ENCODE measurements at regions not wholly inside any gene's neighbourhood (a gene's known extent, or its start where the extent isn't known, plus 50 kb on each side); places are given as distances from the start of the nearest gene placed in this dataset.
"Not testable (repeated sequence)": the region's sequence is repeated elsewhere in the genome, so short reads cannot be mapped to it uniquely, and the experiment has no call there.

- no peak for DNase-seq
Measured at GRCh38 chr5:63894690-63895089, 67.6 kb downstream of the HTR1A start.

GRCh38 chr5:63878788-63879187 is 83.5 kb downstream of the HTR1A start:
- DNase-seq = no peak

GRCh38 chr5:63877961-63878360 is 84.3 kb downstream of the HTR1A start:
- DNase-seq = no peak

- DNase-seq = no peak
Measured at GRCh38 chr5:63860379-63860778, 101.9 kb downstream of the HTR1A start.

GRCh38 chr5:63854076-63854475 is 108.2 kb downstream of the HTR1A start:
- no peak for DNase-seq

DNA sequence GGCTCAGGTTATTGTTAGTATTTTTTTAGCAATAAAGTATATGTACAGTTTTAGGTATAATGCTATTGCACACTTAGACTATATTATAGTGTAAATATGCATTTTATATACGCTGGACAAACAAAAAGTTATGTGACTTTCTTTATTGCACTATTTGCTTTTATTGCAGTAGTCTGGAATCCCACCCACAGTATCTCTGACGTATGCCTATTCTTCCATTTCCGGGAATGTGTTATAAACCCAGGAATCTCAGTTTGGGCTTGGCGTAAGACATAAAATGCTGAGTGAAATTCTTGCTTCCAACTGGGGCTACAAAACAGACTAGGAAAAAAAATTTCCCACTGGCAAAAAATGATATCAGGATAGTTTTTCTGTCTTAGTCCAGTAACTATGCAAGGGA is 119.1 kb downstream of the HTR1A start:
- DNase-seq = no peak

- DNase-seq = no peak
Measured at GRCh38 chr5:63837437-63837836, 124.8 kb downstream of the HTR1A start.

GRCh38 chr5:63831381-63831780 is 130.9 kb downstream of the HTR1A start:
- DNase-seq = no peak

DNA sequence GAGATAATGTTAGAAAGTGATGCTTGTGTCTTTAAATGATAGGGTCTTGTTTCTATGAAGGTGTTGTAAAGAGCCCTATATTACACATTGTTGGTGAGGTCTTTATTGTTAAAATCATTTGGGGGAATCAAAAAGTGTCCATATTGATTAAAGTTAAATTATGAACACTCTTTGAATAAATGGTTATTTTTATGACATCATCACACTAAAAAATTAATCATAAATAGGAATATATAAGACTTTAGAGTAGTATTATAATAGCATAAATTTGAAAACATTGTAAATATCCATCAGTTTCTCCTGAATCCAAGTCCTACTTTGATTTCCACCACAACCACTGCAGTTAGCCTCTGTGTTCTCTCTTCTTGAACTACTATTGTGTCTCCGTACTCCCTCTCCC is 136.3 kb downstream of the HTR1A start:
- no peak for DNase-seq

- no peak for DNase-seq
Measured at GRCh38 chr5:63823583-63823982, 138.7 kb downstream of the HTR1A start.

GRCh38 chr5:63822614-63823013 is 139.6 kb downstream of the HTR1A start:
- DNase-seq = no peak

GRCh38 chr5:63820577-63820976 is 141.7 kb downstream of the HTR1A start:
- no peak for DNase-seq

GRCh38 chr5:63812693-63813092 is 149.6 kb downstream of the HTR1A start:
- DNase-seq = no peak

- no peak for DNase-seq
Measured at GRCh38 chr5:63811961-63812360, 150.3 kb downstream of the HTR1A start.

DNA sequence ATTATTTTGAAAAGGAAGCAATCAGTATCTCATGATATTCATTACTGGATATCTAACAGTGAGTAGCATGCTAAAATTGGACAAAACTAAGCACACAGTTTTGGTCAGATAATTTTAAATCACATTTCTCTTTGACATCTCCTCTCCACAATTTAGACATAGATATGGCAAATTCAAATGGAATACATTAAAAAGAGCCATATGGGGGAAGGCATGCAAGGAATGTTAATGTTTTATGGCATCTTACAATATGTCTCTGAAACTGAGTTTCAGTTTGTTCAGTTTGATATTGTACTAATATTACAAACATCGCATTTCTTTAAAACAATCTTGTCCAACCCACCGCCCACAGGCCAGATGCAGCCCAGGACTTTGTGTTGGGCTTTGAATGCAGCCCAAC is 151.0 kb downstream of the HTR1A start:
- no peak for DNase-seq

GRCh38 chr5:63805151-63805550 is 157.1 kb downstream of the HTR1A start:
- DNase-seq = no peak

GRCh38 chr5:63803165-63803564 is 159.1 kb downstream of the HTR1A start:
- peak; percentile 29 for DNase-seq

DNA sequence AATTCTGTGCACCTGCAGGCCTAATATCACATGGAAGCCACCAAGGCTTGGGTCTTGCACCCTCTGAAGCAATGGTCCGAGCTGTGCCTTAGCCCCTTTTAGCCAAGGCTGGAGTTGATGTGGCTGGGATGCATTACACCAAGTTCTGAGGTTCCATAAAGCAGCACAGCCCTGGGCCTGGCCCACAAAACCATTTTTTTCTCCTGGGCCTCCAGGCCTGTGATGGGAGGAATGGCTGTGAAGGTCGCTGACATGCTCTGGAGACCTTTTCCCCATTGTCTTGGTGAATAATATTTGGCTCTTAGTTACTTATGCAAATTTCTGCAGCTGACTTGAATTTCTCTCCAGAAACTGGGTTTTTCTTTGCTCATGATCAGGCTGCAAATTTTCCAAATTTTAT is 167.3 kb downstream of the HTR1A start:
- no peak for DNase-seq

DNA sequence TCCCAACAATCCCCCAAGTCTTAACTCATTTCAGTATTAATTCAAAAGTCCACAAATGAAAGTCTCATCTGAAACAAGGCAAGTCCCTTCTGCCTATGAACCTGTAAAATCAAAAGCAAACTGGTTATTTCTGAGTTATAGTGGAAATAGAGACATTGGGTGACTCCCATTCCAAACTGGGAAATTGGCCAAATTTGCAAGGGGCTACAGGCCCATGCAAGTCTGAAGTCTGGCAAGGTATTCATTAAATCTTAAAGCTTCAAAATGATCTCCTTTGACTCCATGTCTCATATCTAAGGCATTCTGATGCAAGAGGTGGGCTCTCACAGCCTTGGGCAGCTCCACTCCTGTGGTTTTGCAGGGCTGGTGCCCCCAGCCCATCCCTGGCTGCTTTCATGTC is 167.9 kb downstream of the HTR1A start:
- no peak for DNase-seq

DNA sequence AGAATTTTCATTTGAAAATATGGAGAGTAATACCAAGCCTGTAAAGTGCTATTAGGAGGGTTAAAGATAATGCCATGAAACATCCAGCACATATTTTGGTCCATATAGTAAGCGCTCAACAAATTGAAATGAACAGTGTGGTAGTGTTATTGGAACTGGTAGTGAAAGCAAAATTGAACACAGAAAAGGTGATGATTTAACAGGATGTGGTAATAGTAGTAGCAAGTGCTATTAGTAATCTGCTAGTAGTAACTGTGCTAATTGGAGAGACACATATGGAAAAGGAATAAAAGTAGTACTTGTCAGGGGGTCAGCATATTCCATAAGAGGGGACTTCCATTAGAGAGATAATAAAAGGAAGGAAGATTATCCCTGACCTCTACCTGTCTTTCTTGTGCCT is 187.3 kb downstream of the HTR1A start:
- no peak for DNase-seq

GRCh38 chr5:63768221-63768620 is 194.0 kb downstream of the HTR1A start:
- no peak for DNase-seq

- DNase-seq = no peak
Measured at GRCh38 chr5:63760965-63761364, 201.3 kb downstream of the HTR1A start.

DNA sequence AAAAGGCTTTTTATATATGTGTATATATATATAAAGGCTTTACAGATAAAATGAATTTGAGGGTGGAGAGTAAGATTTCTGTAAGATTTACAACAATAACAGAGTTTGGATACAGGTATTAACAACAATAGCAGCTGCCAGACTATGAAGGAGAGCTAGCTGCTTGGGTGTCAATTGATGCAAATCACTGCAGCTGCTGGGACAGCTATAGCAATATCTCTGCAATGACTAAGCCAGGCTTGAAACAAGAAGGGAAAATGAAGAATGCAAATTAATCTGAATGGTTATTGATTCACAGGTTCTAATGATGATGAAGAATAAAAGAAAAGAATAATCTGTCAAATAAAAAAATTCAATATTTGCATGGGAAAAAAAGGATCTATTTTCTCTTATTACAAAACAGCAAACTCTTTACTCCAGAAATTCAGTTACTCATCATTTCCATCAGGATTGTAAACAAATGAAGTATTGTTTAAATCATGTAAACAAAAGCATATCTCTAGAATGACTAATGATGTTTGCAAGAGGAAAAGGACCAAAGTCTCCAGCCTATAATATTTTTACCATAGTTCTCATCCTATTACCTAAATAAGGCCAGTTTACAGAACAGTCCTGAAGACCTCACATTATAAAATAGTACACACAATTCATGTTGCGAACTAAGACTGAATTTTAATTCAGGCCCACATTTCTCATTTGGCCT is 219.0 kb downstream of the HTR1A start:
- DNase-seq = no peak

DNA sequence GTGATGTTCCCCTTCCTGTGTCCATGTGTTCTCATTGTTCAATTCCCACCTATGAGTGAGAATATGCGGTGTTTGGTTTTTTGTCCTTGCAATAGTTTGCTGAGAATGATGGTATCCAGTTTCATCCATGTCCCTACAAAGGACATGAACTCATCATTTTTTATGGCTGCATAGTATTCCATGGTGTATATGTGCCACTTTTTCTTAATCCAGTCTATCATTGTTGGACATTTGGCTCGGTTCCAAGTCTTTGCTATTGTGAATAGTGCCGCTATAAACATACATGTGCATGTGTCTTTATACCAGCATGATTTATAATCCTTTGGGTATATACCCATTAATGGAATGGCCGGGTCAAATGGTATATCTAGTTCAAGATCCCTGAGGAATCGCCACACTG is 229.4 kb downstream of the HTR1A start:
- not testable (repeated sequence) for DNase-seq

- DNase-seq = no peak
Measured at GRCh38 chr5:63727583-63727982, 234.7 kb downstream of the HTR1A start.

GRCh38 chr5:63726496-63726895 is 235.7 kb downstream of the HTR1A start:
- no peak for DNase-seq

All from left hindlimb (tissue), 1 donor.